ENCODE measurements at regions not wholly inside any gene's neighbourhood (a gene's known extent, or its start where the extent isn't known, plus 50 kb on each side); places are given as distances from the start of the nearest gene placed in this dataset.

DNA sequence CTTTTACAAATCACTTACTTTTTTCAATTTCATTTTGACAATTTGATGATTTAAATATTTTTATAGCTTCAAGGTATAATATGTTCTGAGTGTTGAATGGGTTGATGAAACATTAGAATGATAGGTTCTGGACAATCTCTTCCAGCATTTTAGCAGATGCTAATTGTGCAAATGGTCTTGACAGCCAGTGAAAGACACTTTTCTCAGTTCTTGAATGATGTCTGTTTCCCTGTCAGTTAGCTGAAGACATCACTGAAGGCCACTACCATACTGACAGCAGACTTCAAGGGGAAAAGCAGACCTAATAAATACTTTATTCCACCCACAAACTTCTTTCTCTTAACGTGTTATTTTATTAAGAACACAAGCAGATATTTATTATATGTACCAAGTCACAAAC lies 498.6 kb downstream of the GRXCR1 start:
- H3K4me3 ChIP-seq (ENCODE audit: low read depth, low read length): no peak overlapping the region
- DNase-seq (ENCODE audit: low read depth): peak; percentile 1
- TF ChIP-seq, protein P1, sequence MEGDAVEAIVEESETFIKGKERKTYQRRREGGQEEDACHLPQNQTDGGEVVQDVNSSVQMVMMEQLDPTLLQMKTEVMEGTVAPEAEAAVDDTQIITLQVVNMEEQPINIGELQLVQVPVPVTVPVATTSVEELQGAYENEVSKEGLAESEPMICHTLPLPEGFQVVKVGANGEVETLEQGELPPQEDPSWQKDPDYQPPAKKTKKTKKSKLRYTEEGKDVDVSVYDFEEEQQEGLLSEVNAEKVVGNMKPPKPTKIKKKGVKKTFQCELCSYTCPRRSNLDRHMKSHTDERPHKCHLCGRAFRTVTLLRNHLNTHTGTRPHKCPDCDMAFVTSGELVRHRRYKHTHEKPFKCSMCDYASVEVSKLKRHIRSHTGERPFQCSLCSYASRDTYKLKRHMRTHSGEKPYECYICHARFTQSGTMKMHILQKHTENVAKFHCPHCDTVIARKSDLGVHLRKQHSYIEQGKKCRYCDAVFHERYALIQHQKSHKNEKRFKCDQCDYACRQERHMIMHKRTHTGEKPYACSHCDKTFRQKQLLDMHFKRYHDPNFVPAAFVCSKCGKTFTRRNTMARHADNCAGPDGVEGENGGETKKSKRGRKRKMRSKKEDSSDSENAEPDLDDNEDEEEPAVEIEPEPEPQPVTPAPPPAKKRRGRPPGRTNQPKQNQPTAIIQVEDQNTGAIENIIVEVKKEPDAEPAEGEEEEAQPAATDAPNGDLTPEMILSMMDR (IDR thresholded peaks at IDR 0.05; ENCODE audit: insufficient read depth, low read depth, low read length, missing control alignments): no peak

- no peak overlapping the region for H3K4me3 ChIP-seq (ENCODE audit: low read depth, low read length)
- TF ChIP-seq, protein P1 (IDR thresholded peaks at IDR 0.05; ENCODE audit: insufficient read depth, low read depth, low read length, missing control alignments): no peak
- DNase-seq (ENCODE audit: low read depth): no peak
Observed at GRCh38 chr4:43394976-43395375, 502.5 kb downstream of the GRXCR1 start.

DNA sequence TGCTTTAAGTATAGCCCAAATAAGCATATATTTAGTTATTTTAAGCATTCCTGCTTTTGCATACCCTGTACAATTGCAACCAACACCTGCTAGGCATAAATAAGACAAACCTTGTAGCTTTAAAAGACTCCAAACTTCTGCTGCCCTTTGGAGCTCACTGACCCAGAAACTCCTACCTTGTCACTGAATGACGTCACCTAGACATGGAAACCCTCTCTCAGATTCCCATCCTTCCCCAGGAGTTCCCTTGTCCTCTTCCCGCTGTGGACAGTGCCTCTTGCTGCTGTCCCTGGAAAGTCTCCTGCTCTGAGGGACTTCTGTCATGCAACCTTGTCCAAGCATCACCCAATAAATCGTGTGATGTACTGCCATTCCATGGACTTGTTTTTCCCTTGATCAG lies 507.2 kb downstream of the GRXCR1 start:
- H3K4me3 ChIP-seq (ENCODE audit: low read depth, low read length): no peak overlapping the region
- no peak for DNase-seq (ENCODE audit: low read depth)
- TF ChIP-seq, protein P1 (IDR thresholded peaks at IDR 0.05; ENCODE audit: insufficient read depth, low read depth, low read length, missing control alignments): no peak

DNA sequence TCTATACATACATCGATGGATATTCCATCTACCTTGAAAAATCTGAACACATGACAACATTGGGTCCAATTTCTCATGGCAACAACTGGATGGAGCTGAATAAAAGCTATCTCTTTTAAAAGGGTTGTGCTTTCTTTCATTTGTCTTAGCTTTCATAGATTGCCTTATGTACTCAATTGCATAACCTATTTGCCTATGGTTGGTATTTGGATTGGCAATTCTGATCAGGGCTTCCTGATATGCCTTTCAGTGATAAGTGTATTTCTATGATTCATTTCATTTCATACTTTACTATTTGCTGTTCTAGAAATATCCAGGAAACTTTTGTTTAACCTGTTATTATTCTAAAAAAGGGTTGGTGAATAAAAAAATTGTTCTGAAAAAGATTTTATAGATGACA lies 509.9 kb downstream of the GRXCR1 start:
- no peak for DNase-seq (ENCODE audit: low read depth)
- no peak overlapping the region for H3K4me3 ChIP-seq (ENCODE audit: low read depth, low read length)
- TF ChIP-seq, protein P1 (IDR thresholded peaks at IDR 0.05; ENCODE audit: insufficient read depth, low read depth, low read length, missing control alignments): no peak

GRCh38 chr4:43410636-43411035 lies 518.1 kb downstream of the GRXCR1 start:
- no peak for DNase-seq (ENCODE audit: low read depth)
- TF ChIP-seq, protein P1 (IDR thresholded peaks at IDR 0.05; ENCODE audit: insufficient read depth, low read depth, low read length, missing control alignments): no peak
- H3K4me3 ChIP-seq (ENCODE audit: low read depth, low read length): no peak overlapping the region

DNA sequence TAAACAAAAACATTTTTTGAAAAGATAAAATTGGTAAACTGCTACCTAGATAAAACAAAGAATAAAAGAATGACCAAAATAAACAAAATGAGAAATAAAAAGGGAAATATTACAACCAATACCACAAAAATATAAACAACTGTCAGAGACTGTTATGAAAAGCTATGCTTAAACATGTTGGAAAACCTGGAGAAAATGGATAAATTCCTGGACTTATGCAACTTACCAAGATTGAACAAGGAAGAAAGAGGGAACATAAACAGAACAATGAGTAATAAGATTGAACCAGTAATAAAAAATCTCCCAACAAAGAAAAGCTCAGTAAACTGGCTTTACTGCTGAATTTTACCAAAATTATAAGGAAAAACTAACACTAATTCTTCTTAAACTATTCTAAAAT lies 518.7 kb downstream of the GRXCR1 start:
- TF ChIP-seq, protein P1 (IDR thresholded peaks at IDR 0.05; ENCODE audit: insufficient read depth, low read depth, low read length, missing control alignments): no peak
- no peak overlapping the region for H3K4me3 ChIP-seq (ENCODE audit: low read depth, low read length)
- no peak for DNase-seq (ENCODE audit: low read depth)

GRCh38 chr4:43423276-43423675 lies 530.8 kb downstream of the GRXCR1 start:
- no peak overlapping the region for H3K4me3 ChIP-seq (ENCODE audit: low read depth, low read length)
- no peak for DNase-seq (ENCODE audit: low read depth)
- TF ChIP-seq, protein P1 (IDR thresholded peaks at IDR 0.05; ENCODE audit: insufficient read depth, low read depth, low read length, missing control alignments): no peak

Data from GM12865 (cell line).